ENCODE measurements at regions not wholly inside any gene's neighbourhood (a gene's known extent, or its start where the extent isn't known, plus 50 kb on each side); places are given as distances from the start of the nearest gene placed in this dataset.

- Histone ChIP-seq H3K36me3 (ENCODE audit: insufficient read depth, low read length) (no peaks in the 10 kb centered on the region), H3K4me2 (ENCODE audit: low read length) (no peak overlapping the region), H4K20me1 (ENCODE audit: insufficient read depth, low read length) (no peaks in the 10 kb centered on the region)
Observed at GRCh38 chr3:61446341-61446740, 115.0 kb upstream of the PTPRG start.

DNA sequence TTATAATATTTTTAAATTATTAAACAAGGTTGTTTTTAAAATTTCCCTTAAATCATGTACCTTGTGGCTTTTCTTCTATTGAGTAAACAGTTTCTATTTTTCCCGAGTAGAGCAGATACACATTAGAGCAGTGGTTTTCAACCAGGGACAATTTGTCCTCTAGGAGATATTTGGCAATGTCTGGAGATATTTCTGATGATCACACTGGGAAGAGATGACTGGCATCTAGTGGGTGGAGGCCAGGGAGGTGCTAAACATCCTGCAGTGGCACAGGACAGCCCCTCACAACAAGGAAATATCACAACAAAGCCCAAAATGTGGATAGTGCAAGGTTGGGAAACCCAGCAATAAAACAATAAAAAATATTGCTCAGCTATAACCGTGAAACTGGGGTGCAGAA, 113.0 kb upstream of the PTPRG start:
- H3K9me2 ChIP-seq (ENCODE audit: low read depth, low read length), result no peaks in the 10 kb centered on the region
- no peak for TF ChIP-seq EZH2 (IDR thresholded peaks at IDR 0.05; ENCODE audit: borderline replicate concordance, low read length)
- TF ChIP-seq, protein P1, sequence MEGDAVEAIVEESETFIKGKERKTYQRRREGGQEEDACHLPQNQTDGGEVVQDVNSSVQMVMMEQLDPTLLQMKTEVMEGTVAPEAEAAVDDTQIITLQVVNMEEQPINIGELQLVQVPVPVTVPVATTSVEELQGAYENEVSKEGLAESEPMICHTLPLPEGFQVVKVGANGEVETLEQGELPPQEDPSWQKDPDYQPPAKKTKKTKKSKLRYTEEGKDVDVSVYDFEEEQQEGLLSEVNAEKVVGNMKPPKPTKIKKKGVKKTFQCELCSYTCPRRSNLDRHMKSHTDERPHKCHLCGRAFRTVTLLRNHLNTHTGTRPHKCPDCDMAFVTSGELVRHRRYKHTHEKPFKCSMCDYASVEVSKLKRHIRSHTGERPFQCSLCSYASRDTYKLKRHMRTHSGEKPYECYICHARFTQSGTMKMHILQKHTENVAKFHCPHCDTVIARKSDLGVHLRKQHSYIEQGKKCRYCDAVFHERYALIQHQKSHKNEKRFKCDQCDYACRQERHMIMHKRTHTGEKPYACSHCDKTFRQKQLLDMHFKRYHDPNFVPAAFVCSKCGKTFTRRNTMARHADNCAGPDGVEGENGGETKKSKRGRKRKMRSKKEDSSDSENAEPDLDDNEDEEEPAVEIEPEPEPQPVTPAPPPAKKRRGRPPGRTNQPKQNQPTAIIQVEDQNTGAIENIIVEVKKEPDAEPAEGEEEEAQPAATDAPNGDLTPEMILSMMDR (IDR thresholded peaks at IDR 0.05; ENCODE audit: low read length), result no peak
- H3K79me2 ChIP-seq (ENCODE audit: insufficient read depth, low read length), result no peaks in the 10 kb centered on the region
- no peak overlapping the region for H3K4me3 ChIP-seq (ENCODE audit: low read depth, low read length, poor library complexity, severe bottlenecking)
- H3K4me2 ChIP-seq (ENCODE audit: low read length), result no peak overlapping the region
- no peaks in the 10 kb centered on the region for H3K4me1 ChIP-seq (ENCODE audit: insufficient read depth, low read length, severe bottlenecking)
- H3K9ac ChIP-seq (ENCODE audit: low read length), result no peak overlapping the region
- H3K36me3 ChIP-seq (ENCODE audit: insufficient read depth, low read length), result no peaks in the 10 kb centered on the region
- no peak overlapping the region for H2AFZ ChIP-seq (ENCODE audit: low read length)
- no peak overlapping the region for H3K27ac ChIP-seq (ENCODE audit: low read depth, low read length, poor library complexity, severe bottlenecking)
- H3F3A ChIP-seq (ENCODE audit: insufficient read depth, low read length), result no peaks in the 10 kb centered on the region
- no peaks in the 10 kb centered on the region for H3K27me3 ChIP-seq (ENCODE audit: insufficient read depth, low read length)
- no peaks in the 10 kb centered on the region for H3K9me3 ChIP-seq (ENCODE audit: low read length)
- H4K20me1 ChIP-seq (ENCODE audit: insufficient read depth, low read length), result no peaks in the 10 kb centered on the region

More at GRCh38 chr3:61446341-61446740, 115.0 kb upstream of the PTPRG start:
- no peaks in the 10 kb centered on the region for H3K79me2 ChIP-seq (ENCODE audit: insufficient read depth, low read length)
- H3K9ac ChIP-seq (ENCODE audit: low read length), result no peak overlapping the region
- H3K27me3 ChIP-seq (ENCODE audit: insufficient read depth, low read length), result no peaks in the 10 kb centered on the region
- no peaks in the 10 kb centered on the region for H3K4me1 ChIP-seq (ENCODE audit: insufficient read depth, low read length, severe bottlenecking)
- H3F3A ChIP-seq (ENCODE audit: insufficient read depth, low read length), result no peaks in the 10 kb centered on the region
- H3K9me3 ChIP-seq (ENCODE audit: low read length), result no peaks in the 10 kb centered on the region
- TF ChIP-seq EZH2 (IDR thresholded peaks at IDR 0.05; ENCODE audit: borderline replicate concordance, low read length), result no peak
- TF ChIP-seq, protein P1 (IDR thresholded peaks at IDR 0.05; ENCODE audit: low read length), result no peak
- no peak overlapping the region for H3K4me3 ChIP-seq (ENCODE audit: low read depth, low read length, poor library complexity, severe bottlenecking)
- H2AFZ ChIP-seq (ENCODE audit: low read length), result no peak overlapping the region
- H3K27ac ChIP-seq (ENCODE audit: low read depth, low read length, poor library complexity, severe bottlenecking), result no peak overlapping the region
- no peaks in the 10 kb centered on the region for H3K9me2 ChIP-seq (ENCODE audit: low read depth, low read length)

- H4K20me1 ChIP-seq (ENCODE audit: insufficient read depth, low read length), result no peaks in the 10 kb centered on the region
- H3K27ac ChIP-seq (ENCODE audit: low read depth, low read length, poor library complexity, severe bottlenecking), result no peak overlapping the region
- H3K9me3 ChIP-seq (ENCODE audit: low read length), result no peaks in the 10 kb centered on the region
- H3F3A ChIP-seq (ENCODE audit: insufficient read depth, low read length), result no peaks in the 10 kb centered on the region
- H3K9ac ChIP-seq (ENCODE audit: low read length), result no peak overlapping the region
- no peaks in the 10 kb centered on the region for H3K9me2 ChIP-seq (ENCODE audit: low read depth, low read length)
- no peak overlapping the region for H3K4me2 ChIP-seq (ENCODE audit: low read length)
- TF ChIP-seq EZH2 (IDR thresholded peaks at IDR 0.05; ENCODE audit: borderline replicate concordance, low read length), result no peak
- TF ChIP-seq, protein P1 (IDR thresholded peaks at IDR 0.05; ENCODE audit: low read length), result no peak
- no peaks in the 10 kb centered on the region for H3K36me3 ChIP-seq (ENCODE audit: insufficient read depth, low read length)
- no peak overlapping the region for H2AFZ ChIP-seq (ENCODE audit: low read length)
- H3K4me3 ChIP-seq (ENCODE audit: low read depth, low read length, poor library complexity, severe bottlenecking), result no peak overlapping the region
- no peaks in the 10 kb centered on the region for H3K4me1 ChIP-seq (ENCODE audit: insufficient read depth, low read length, severe bottlenecking)
- H3K79me2 ChIP-seq (ENCODE audit: insufficient read depth, low read length), result no peaks in the 10 kb centered on the region
- no peaks in the 10 kb centered on the region for H3K27me3 ChIP-seq (ENCODE audit: insufficient read depth, low read length)
Observed at GRCh38 chr3:61449327-61450040, 111.9 kb upstream of the PTPRG start.

Data from OCI-LY1 (cell line).